ENCODE measurements at regions not wholly inside any gene's neighbourhood (a gene's known extent, or its start where the extent isn't known, plus 50 kb on each side); places are given as distances from the start of the nearest gene placed in this dataset.

DNA sequence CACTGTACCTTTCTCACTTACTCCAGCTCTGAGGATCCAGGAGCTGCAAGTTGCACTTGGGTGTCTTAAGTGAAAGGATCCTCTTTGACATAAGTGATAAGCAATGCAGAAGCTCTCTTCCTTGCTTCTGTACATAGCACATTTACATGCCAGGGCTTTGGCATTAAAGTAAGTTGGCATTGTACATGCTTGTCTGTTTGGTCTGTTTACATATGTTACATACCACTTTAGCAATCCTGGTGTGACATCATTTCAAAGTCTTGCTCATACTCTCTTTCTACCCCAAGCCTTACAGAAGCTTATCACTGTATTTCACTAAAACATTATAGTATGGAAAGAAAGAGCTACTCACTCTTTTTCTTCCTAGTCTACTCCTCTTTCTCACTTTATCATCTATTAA is 2548.3 kb downstream of the ARAP2 start:
- Histone ChIP-seq H3K4me3 (ENCODE audit: low read depth, low read length) (no peak overlapping the region), H3K36me3 (ENCODE audit: control insufficient read depth, insufficient read depth, low read length) (no peaks in the 10 kb centered on the region), H3K4me1 (no peaks in the 10 kb centered on the region), H3K27me3 (replicated peaks; ENCODE audit: control insufficient read depth, insufficient read depth, low read length) (no peaks in the 10 kb centered on the region), H3K9me3 (no peaks in the 10 kb centered on the region)
- DNase-seq: no peak
- ChIA-PET CTCF (no interaction called here), POLR2A (no interaction called here)
- Mint-ChIP-seq H3K4me1 (ENCODE audit: low read depth, unreplicated experiment) (no peaks in the 10 kb centered on the region), H3K27ac (ENCODE audit: unreplicated experiment) (no peak overlapping the region), H3K9me3 (ENCODE audit: unreplicated experiment) (no peaks in the 10 kb centered on the region), H3K36me3 (ENCODE audit: insufficient read depth, unreplicated experiment) (no peaks in the 10 kb centered on the region), H3K4me3 (ENCODE audit: unreplicated experiment) (no peak overlapping the region), H3K27me3 (ENCODE audit: insufficient read depth, unreplicated experiment) (no peaks in the 10 kb centered on the region)
- TF ChIP-seq, protein P1, sequence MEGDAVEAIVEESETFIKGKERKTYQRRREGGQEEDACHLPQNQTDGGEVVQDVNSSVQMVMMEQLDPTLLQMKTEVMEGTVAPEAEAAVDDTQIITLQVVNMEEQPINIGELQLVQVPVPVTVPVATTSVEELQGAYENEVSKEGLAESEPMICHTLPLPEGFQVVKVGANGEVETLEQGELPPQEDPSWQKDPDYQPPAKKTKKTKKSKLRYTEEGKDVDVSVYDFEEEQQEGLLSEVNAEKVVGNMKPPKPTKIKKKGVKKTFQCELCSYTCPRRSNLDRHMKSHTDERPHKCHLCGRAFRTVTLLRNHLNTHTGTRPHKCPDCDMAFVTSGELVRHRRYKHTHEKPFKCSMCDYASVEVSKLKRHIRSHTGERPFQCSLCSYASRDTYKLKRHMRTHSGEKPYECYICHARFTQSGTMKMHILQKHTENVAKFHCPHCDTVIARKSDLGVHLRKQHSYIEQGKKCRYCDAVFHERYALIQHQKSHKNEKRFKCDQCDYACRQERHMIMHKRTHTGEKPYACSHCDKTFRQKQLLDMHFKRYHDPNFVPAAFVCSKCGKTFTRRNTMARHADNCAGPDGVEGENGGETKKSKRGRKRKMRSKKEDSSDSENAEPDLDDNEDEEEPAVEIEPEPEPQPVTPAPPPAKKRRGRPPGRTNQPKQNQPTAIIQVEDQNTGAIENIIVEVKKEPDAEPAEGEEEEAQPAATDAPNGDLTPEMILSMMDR (IDR thresholded peaks at IDR 0.05; ENCODE audit: insufficient read depth in 1 of 2, low read depth in 1 of 2, low read length in 1 of 2, severe bottlenecking in 1 of 2, unreplicated experiment in 1 of 2): no peak
- BruUV-seq (replicated peaks): no TSS peak
- intact Hi-C loops (cut with micrococcal nuclease; ENCODE audit: unreplicated experiment): no loop called here

DNA sequence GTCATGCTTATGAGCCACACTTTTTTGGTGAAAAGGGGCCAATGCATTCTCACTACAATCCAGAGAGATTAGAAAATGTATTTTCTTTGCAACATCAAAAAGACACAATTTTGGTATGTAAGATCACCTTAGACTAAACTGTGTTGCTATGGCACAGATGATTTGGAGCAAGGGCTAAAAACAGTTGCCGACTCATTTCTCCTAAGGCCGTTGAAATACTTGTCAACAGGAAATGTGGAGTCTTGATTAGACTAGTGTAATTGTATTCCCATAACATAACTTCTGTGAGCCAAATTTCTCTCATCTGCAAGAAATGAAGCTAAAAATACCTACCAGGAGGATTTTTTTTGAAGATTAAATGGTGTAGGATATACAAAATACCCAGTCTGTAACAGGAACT is 2547.7 kb downstream of the ARAP2 start:
- intact Hi-C loops (cut with micrococcal nuclease; ENCODE audit: unreplicated experiment): no loop called here
- no peaks in the 10 kb centered on the region for H3K4me1 Mint-ChIP-seq (ENCODE audit: low read depth, unreplicated experiment)
- Histone ChIP-seq H3K36me3 (ENCODE audit: control insufficient read depth, insufficient read depth, low read length) (no peaks in the 10 kb centered on the region), H3K9me3 (no peaks in the 10 kb centered on the region), H3K27me3 (replicated peaks; ENCODE audit: control insufficient read depth, insufficient read depth, low read length) (no peaks in the 10 kb centered on the region), H3K4me1 (no peaks in the 10 kb centered on the region), H3K4me3 (ENCODE audit: low read depth, low read length) (no peak overlapping the region)
- ChIA-PET CTCF (no interaction called here), POLR2A (no interaction called here)
- no peaks in the 10 kb centered on the region for H3K9me3 Mint-ChIP-seq (ENCODE audit: unreplicated experiment)
- H3K27me3 Mint-ChIP-seq (ENCODE audit: insufficient read depth, unreplicated experiment): no peaks in the 10 kb centered on the region
- H3K36me3 Mint-ChIP-seq (ENCODE audit: insufficient read depth, unreplicated experiment): no peaks in the 10 kb centered on the region
- TF ChIP-seq, protein P1 (IDR thresholded peaks at IDR 0.05; ENCODE audit: insufficient read depth in 1 of 2, low read depth in 1 of 2, low read length in 1 of 2, severe bottlenecking in 1 of 2, unreplicated experiment in 1 of 2): no peak
- no peak overlapping the region for H3K4me3 Mint-ChIP-seq (ENCODE audit: unreplicated experiment)
- DNase-seq: no peak
- no peak overlapping the region for H3K27ac Mint-ChIP-seq (ENCODE audit: unreplicated experiment)
- BruUV-seq (replicated peaks): no TSS peak

DNA sequence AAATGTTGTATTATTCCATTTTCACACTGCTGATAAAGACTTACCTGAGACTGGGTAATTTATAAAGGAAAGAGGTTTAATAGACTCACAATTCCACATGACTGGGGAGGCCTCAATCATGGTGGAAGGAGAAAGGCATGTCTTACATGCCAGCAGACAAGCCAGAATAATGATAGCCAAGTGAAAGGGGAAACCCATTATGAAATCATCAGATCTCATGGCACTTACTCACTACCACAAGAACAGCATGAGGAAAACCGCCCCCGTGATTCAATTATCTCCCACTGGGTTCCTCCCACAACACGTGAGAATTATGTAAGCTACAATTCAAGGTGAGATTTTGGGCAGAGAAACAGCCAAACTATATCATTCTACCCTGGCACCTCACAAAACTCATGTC is 2535.1 kb downstream of the ARAP2 start:
- Mint-ChIP-seq H3K27me3 (ENCODE audit: insufficient read depth, unreplicated experiment) (no peaks in the 10 kb centered on the region), H3K9me3 (ENCODE audit: unreplicated experiment) (peaks cover 14% of the 10 kb centered on the region), H3K27ac (ENCODE audit: unreplicated experiment) (no peak overlapping the region), H3K4me3 (ENCODE audit: unreplicated experiment) (no peak overlapping the region), H3K4me1 (ENCODE audit: low read depth, unreplicated experiment) (no peaks in the 10 kb centered on the region), H3K36me3 (ENCODE audit: insufficient read depth, unreplicated experiment) (no peaks in the 10 kb centered on the region)
- no TSS peak for BruUV-seq (replicated peaks)
- no peak overlapping the region for H3K4me3 ChIP-seq (ENCODE audit: low read depth, low read length)
- ChIA-PET CTCF (no interaction called here), POLR2A (no interaction called here)
- no peaks in the 10 kb centered on the region for H3K36me3 ChIP-seq (ENCODE audit: control insufficient read depth, insufficient read depth, low read length)
- H3K4me1 ChIP-seq: no peaks in the 10 kb centered on the region
- intact Hi-C loops (cut with micrococcal nuclease; ENCODE audit: unreplicated experiment): no loop called here
- TF ChIP-seq, protein P1 (IDR thresholded peaks at IDR 0.05; ENCODE audit: insufficient read depth in 1 of 2, low read depth in 1 of 2, low read length in 1 of 2, severe bottlenecking in 1 of 2, unreplicated experiment in 1 of 2): no peak
- H3K27me3 ChIP-seq (replicated peaks; ENCODE audit: control insufficient read depth, insufficient read depth, low read length): no peaks in the 10 kb centered on the region
- no peaks in the 10 kb centered on the region for H3K9me3 ChIP-seq
- DNase-seq: no peak

Data from Caco-2 (cell line).